Spleen (tissue), 7 donors: ENCODE measurements at regions not wholly inside any gene's neighbourhood (a gene's known extent, or its start where the extent isn't known, plus 50 kb on each side); places are given as distances from the start of the nearest gene placed in this dataset.

Experiments
- POLR2A ChIP-seq, 3 donors: fragments of 450-650 bp; IDR thresholded peaks; one replicate each; pipeline ENCODE4 v1.5.1; 2017; ENCODE audit warnings: antibody characterized with exemption in 3 of 3, mild to moderate bottlenecking in 1 of 3
- TF ChIP-seq, protein P1 (sequence below), 11 experiments: fragments of 200-600 bp in 7 of 11; fragments of 450-650 bp in 4 of 11; sonication (generic) in 4 of 11; IDR thresholded peaks in 8 of 11; conservative IDR thresholded peaks in 3 of 11; 1 replicate in 7 of 11; 2 replicates in 4 of 11; pipeline versions ENCODE4 v1.4.0 to v1.8.0; 2016 to 2021; ENCODE audit warnings: antibody characterized with exemption in 11 of 11, inconsistent platforms in 4 of 11, mild to moderate bottlenecking in 1 of 11
- donor health status: DM: no; HTN: no; CAD: no; lungs with moderate emphysema.
- donor health status: DM: no; HTN: no; CAD: no.
- donor health status: DM: no; HTN: no; CAD: no.

GRCh38 chr1:87246436-87246835 is 82.2 kb upstream of the LMO4 start:
- TF ChIP-seq, protein P1, sequence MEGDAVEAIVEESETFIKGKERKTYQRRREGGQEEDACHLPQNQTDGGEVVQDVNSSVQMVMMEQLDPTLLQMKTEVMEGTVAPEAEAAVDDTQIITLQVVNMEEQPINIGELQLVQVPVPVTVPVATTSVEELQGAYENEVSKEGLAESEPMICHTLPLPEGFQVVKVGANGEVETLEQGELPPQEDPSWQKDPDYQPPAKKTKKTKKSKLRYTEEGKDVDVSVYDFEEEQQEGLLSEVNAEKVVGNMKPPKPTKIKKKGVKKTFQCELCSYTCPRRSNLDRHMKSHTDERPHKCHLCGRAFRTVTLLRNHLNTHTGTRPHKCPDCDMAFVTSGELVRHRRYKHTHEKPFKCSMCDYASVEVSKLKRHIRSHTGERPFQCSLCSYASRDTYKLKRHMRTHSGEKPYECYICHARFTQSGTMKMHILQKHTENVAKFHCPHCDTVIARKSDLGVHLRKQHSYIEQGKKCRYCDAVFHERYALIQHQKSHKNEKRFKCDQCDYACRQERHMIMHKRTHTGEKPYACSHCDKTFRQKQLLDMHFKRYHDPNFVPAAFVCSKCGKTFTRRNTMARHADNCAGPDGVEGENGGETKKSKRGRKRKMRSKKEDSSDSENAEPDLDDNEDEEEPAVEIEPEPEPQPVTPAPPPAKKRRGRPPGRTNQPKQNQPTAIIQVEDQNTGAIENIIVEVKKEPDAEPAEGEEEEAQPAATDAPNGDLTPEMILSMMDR (IDR thresholded peaks at IDR 0.05 in 8 of 11, conservative IDR thresholded peaks at IDR 0.05 in 3 of 11) = no peak
- TF ChIP-seq POLR2A (IDR thresholded peaks at IDR 0.05) = no peak
